ENCODE measurements at regions not wholly inside any gene's neighbourhood (a gene's known extent, or its start where the extent isn't known, plus 50 kb on each side); places are given as distances from the start of the nearest gene placed in this dataset.
A peak's percentile ranks its signal among the peaks of the same experiment; 100 is the strongest.

- H3K4me3 ChIP-seq (ENCODE audit: low read depth, low read length): no peak overlapping the region
- TF ChIP-seq, protein P1, sequence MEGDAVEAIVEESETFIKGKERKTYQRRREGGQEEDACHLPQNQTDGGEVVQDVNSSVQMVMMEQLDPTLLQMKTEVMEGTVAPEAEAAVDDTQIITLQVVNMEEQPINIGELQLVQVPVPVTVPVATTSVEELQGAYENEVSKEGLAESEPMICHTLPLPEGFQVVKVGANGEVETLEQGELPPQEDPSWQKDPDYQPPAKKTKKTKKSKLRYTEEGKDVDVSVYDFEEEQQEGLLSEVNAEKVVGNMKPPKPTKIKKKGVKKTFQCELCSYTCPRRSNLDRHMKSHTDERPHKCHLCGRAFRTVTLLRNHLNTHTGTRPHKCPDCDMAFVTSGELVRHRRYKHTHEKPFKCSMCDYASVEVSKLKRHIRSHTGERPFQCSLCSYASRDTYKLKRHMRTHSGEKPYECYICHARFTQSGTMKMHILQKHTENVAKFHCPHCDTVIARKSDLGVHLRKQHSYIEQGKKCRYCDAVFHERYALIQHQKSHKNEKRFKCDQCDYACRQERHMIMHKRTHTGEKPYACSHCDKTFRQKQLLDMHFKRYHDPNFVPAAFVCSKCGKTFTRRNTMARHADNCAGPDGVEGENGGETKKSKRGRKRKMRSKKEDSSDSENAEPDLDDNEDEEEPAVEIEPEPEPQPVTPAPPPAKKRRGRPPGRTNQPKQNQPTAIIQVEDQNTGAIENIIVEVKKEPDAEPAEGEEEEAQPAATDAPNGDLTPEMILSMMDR (IDR thresholded peaks at IDR 0.05; ENCODE audit: insufficient read depth, low read depth, low read length): no peak
- no peak for DNase-seq (ENCODE audit: low read depth)
Observed at GRCh38 chr5:125375143-125375542, 628.7 kb upstream of the ZNF608 start.

DNA sequence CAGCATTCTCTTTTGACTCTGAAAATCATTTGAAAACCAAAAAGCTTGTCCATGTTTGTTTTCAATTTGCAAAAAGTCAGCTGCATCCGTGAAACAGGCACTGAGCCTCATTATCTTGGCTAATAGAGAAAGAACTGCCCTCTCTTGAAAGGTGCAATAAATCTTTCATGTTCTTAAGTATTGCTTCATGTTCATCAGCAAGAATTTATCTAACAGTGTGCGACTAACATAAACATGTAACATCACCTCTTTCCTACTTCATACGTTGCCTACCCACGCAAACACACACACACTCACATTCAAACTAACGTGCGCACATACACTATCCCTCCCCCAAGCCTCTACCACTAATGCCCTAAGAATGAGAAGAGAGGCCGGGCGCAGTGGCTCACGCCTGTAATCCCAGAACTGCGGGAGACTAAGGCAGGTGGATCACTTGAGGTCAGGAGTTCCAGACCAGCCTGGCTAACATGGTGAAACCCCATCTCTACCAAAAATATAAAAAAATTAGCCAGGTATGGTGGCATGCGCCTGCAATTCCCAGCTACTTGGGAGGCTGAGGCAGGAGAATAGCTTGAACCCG is 629.7 kb upstream of the ZNF608 start:
- no peak overlapping the region for H3K4me3 ChIP-seq (ENCODE audit: low read depth, low read length)
- DNase-seq (ENCODE audit: low read depth): peak; percentile 61
- TF ChIP-seq, protein P1 (IDR thresholded peaks at IDR 0.05; ENCODE audit: insufficient read depth, low read depth, low read length): no peak

GRCh38 chr5:125377141-125377540 is 630.7 kb upstream of the ZNF608 start:
- TF ChIP-seq, protein P1 (IDR thresholded peaks at IDR 0.05; ENCODE audit: insufficient read depth, low read depth, low read length): no peak
- no peak overlapping the region for H3K4me3 ChIP-seq (ENCODE audit: low read depth, low read length)
- DNase-seq (ENCODE audit: low read depth): no peak

DNA sequence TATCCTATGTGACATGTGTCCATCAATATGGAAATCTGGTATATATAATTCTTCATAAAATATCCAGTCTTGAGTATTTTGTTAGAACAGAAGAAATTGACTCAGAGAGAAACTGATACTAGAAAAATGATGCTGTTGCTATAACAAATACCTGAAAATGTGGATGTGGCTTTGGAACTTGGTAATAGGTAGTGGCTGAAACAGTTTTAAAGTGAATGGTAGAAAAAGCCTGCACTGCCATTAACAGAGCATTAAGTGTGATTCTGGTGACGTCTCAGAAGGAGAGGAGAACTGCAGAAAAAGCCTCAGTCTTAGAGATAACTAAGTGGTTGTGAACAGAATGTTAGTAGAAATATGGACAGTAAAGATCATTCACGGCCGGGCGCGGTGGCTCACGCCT is 634.9 kb upstream of the ZNF608 start:
- no peak overlapping the region for H3K4me3 ChIP-seq (ENCODE audit: low read depth, low read length)
- DNase-seq (ENCODE audit: low read depth): no peak
- TF ChIP-seq, protein P1 (IDR thresholded peaks at IDR 0.05; ENCODE audit: insufficient read depth, low read depth, low read length): no peak

- DNase-seq (ENCODE audit: low read depth): no peak
- H3K4me3 ChIP-seq (ENCODE audit: low read depth, low read length): no peak overlapping the region
- TF ChIP-seq, protein P1 (IDR thresholded peaks at IDR 0.05; ENCODE audit: insufficient read depth, low read depth, low read length): no peak
Observed at GRCh38 chr5:125384071-125384470, 637.6 kb upstream of the ZNF608 start.

- H3K4me3 ChIP-seq (ENCODE audit: low read depth, low read length): no peak overlapping the region
- no peak for DNase-seq (ENCODE audit: low read depth)
- TF ChIP-seq, protein P1 (IDR thresholded peaks at IDR 0.05; ENCODE audit: insufficient read depth, low read depth, low read length): no peak
Observed at GRCh38 chr5:125390326-125390725, 643.9 kb upstream of the ZNF608 start.

DNA sequence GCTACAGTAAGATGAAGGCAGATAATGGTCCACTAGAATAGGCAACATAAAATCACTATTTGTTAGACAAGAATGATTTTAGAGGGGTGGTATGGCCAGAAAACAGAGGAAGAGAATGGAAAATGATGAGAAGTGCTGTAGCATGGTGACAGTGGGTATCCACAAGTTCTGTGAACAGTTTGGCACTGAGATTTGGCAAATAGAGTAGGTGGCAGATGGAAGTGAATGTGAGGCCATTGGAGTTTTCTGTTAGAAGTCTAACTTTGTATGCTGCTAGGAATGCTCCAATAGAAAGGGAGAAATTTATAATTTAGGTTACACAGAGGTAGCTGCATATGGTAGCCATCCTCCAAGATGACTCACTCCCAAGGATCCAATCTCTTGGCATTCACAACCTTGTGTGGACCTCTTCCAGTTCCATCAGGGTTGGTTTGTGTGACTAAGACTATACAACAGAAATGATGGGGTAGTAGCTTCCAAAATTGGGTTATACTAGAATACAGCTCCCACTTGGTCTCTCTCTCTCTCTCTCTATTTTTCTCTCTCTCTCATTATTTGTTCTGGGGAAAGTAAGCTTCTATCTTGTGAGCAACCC is 646.9 kb upstream of the ZNF608 start:
- no peak for DNase-seq (ENCODE audit: low read depth)
- TF ChIP-seq, protein P1 (IDR thresholded peaks at IDR 0.05; ENCODE audit: insufficient read depth, low read depth, low read length): no peak
- no peak overlapping the region for H3K4me3 ChIP-seq (ENCODE audit: low read depth, low read length)

All from fibroblast of villous mesenchyme (primary cell).